NCI-H2196 treated with DMSO at 0.1 percent for 48 hours (cell line): ENCODE measurements at regions not wholly inside any gene's neighbourhood (a gene's known extent, or its start where the extent isn't known, plus 50 kb on each side); places are given as distances from the start of the nearest gene placed in this dataset.
"Not testable (repeated sequence)": the region's sequence is repeated elsewhere in the genome, so short reads cannot be mapped to it uniquely, and the experiment has no call there.

Experiments used
- DNase-seq: peaks from one replicate; lab custom pipeline; 2025; ENCODE audit not compliant: unreplicated experiment; lab: John Stamatoyannopoulos, UW

GRCh38 chr10:56507033-56507432 lies 146.0 kb upstream of the ZWINT start:
- no peak for DNase-seq

- no peak for DNase-seq
Observed at GRCh38 chr10:56505555-56505954, 144.5 kb upstream of the ZWINT start.

- DNase-seq, result no peak
Observed at GRCh38 chr10:56496186-56496486, 135.1 kb upstream of the ZWINT start.

- no peak for DNase-seq
Observed at GRCh38 chr10:56487746-56488145, 126.7 kb upstream of the ZWINT start.

- DNase-seq, result no peak
Observed at GRCh38 chr10:56481521-56482091, 120.5 kb upstream of the ZWINT start.

- no peak for DNase-seq
Observed at GRCh38 chr10:56472978-56473377, 111.9 kb upstream of the ZWINT start.

GRCh38 chr10:56470701-56471100 lies 109.6 kb upstream of the ZWINT start:
- DNase-seq, result no peak

- no peak for DNase-seq
Observed at GRCh38 chr10:56469482-56469881, 108.4 kb upstream of the ZWINT start.

- no peak for DNase-seq
Observed at GRCh38 chr10:56466005-56466404, 104.9 kb upstream of the ZWINT start.

- no peak for DNase-seq
Observed at GRCh38 chr10:56449770-56450169, 88.7 kb upstream of the ZWINT start.

GRCh38 chr10:56447613-56448012 lies 86.6 kb upstream of the ZWINT start:
- not testable (repeated sequence) for DNase-seq

- DNase-seq, result not testable (repeated sequence)
Observed at GRCh38 chr10:56441337-56441736, 80.3 kb upstream of the ZWINT start.
